ENCODE measurements at regions not wholly inside any gene's neighbourhood (a gene's known extent, or its start where the extent isn't known, plus 50 kb on each side); places are given as distances from the start of the nearest gene placed in this dataset.

DNA sequence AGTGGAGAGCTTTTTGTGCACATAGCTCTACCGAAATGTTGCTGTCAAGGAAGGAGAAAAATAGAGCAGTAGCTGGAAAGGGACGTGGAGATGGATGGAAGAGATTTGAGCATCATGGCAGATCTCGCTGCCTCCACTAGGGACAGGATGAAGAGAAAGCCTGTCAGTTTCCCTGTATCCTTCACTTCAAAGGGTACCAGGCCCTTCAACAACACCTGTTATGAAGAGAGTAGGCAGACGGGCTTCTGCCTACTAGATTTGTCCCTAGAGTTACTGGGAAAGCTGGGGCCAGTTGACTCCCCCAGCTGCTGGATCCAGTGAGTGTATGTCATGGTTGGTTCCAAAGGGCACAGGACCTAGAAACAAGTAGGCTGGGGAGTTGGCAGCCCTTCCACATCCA lies 150.8 kb downstream of the TLE3 start:
- DNase-seq (no peak), FAIRE-seq (no peak)
- H3K4me3 ChIP-seq (ENCODE audit: low read depth in 1 of 3, low read length in 3 of 3), result no peak overlapping the region
- no peaks in the 10 kb centered on the region for H3K9me3 ChIP-seq (ENCODE audit: control insufficient read depth in 2 of 2, insufficient read depth in 1 of 2, low read depth in 1 of 2, low read length in 1 of 2)
- H3K4me1 ChIP-seq (ENCODE audit: control insufficient read depth in 3 of 3, insufficient read depth in 2 of 3, low read depth in 1 of 3, low read length in 2 of 3), result no peaks in the 10 kb centered on the region
- no peak overlapping the region for H3K27ac ChIP-seq (ENCODE audit: low read depth in 1 of 3, low read length in 2 of 3)
- no peaks in the 10 kb centered on the region for H3K36me3 ChIP-seq (ENCODE audit: control insufficient read depth in 3 of 3, insufficient read depth in 2 of 3, low read depth in 1 of 3, low read length in 3 of 3)
- WGBS, 3 donors, result 90 to 92% (median 91%) methylated on average over 4 of the region's 4 CpGs
- peaks cover 0 to 5% (median 0%) of the 10 kb centered on the region in 3 donors for H3K27me3 ChIP-seq (ENCODE audit: control insufficient read depth in 3 of 3, insufficient read depth in 3 of 3, low read length in 3 of 3)

DNA sequence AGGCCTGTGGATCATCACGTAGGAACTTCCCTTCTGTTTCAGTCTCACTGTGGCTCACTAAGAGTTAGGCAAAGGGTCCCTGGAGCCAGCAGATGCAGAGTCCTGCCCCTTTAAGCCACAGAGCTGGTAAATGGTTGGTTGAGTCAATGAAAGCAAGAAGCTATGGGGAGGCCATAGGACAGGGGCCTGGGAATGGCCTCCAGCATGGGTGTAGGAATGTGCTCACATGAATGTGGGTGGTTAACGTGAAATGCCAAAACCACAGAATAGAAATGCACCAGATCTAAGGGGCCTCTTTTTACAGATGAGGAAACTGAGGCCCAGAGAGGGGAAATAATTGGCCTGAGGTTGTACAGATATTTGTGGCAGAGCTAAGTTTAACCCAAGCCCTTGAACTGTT lies 150.3 kb downstream of the TLE3 start:
- Histone ChIP-seq H3K4me3 (ENCODE audit: low read depth in 1 of 3, low read length in 3 of 3) (no peak overlapping the region), H3K27me3 (ENCODE audit: control insufficient read depth in 3 of 3, insufficient read depth in 3 of 3, low read length in 3 of 3) (peaks cover 0 to 5% (median 0%) of the 10 kb centered on the region in 3 donors), H3K9me3 (ENCODE audit: control insufficient read depth in 2 of 2, insufficient read depth in 1 of 2, low read depth in 1 of 2, low read length in 1 of 2) (no peaks in the 10 kb centered on the region), H3K36me3 (ENCODE audit: control insufficient read depth in 3 of 3, insufficient read depth in 2 of 3, low read depth in 1 of 3, low read length in 3 of 3) (no peaks in the 10 kb centered on the region), H3K4me1 (ENCODE audit: control insufficient read depth in 3 of 3, insufficient read depth in 2 of 3, low read depth in 1 of 3, low read length in 2 of 3) (no peaks in the 10 kb centered on the region), H3K27ac (ENCODE audit: low read depth in 1 of 3, low read length in 2 of 3) (no peak overlapping the region)
- FAIRE-seq, result no peak
- whole genome bisulfite sequencing, 3 donors, result 87 to 96% (median 92%) methylated on average over 2 of the region's 2 CpGs
- no peak for DNase-seq

DNA sequence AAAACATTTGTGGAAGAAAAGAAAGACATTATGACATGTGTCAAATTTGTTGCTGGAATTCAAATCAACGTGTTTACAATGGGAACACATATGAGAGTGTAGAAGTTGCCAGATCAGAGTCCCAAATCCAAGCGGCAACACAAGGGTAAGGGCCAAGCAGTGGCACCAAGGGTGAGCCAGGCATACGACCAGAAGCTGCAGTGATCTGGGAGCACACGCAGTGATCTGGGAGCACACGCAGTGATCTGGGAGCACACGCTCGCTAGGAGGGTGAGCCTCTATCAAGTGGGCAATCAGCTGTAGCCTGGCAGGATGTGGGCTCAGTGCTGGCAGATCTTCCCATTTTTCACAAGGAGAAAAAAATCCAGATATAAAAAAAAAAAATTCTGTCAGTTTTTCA lies 148.2 kb downstream of the TLE3 start:
- Histone ChIP-seq H3K9me3 (ENCODE audit: control insufficient read depth in 2 of 2, insufficient read depth in 1 of 2, low read depth in 1 of 2, low read length in 1 of 2) (no peaks in the 10 kb centered on the region), H3K4me3 (ENCODE audit: low read depth in 1 of 3, low read length in 3 of 3) (no peak overlapping the region), H3K4me1 (ENCODE audit: control insufficient read depth in 3 of 3, insufficient read depth in 2 of 3, low read depth in 1 of 3, low read length in 2 of 3) (no peaks in the 10 kb centered on the region), H3K27ac (ENCODE audit: low read depth in 1 of 3, low read length in 2 of 3) (no peak overlapping the region), H3K36me3 (ENCODE audit: control insufficient read depth in 3 of 3, insufficient read depth in 2 of 3, low read depth in 1 of 3, low read length in 3 of 3) (no peaks in the 10 kb centered on the region), H3K27me3 (ENCODE audit: control insufficient read depth in 3 of 3, insufficient read depth in 3 of 3, low read length in 3 of 3) (peaks cover 0 to 3% (median 0%) of the 10 kb centered on the region in 3 donors)
- DNase-seq, result no peak
- WGBS, 3 donors, result 81 to 85% (median 82%) methylated on average over 7 of the region's 7 CpGs
- FAIRE-seq, result no peak

DNA sequence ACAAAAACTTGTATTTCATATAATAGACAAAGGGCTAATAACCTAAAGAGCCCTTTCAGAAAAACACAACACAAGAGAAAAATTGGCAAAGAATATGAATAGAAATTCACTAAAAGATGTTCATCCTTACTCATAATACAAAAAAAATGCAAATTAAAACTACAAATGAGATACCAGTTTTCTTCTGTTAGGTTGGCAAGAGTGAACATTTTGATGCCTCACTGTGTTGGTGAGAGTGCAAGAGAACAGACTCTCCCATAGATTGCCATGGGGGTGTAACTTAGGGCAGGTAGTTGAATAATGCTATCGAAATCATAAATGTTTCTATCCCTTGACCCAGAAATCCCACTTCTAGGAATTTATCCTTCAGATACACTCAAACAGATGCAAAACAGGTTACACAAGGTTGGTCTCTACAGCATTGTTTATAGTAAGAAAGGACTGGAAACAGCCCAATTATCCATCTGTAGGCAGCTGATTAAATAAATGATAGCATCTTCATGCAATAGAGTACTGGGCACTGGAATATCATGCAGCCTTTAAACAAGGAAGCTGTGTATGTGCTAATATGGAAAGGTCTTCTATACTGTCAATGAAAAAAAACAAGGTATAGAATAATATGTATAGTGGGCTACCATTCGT lies 146.3 kb downstream of the TLE3 start:
- Histone ChIP-seq H3K27me3 (ENCODE audit: control insufficient read depth in 3 of 3, insufficient read depth in 3 of 3, low read length in 3 of 3) (peaks cover 0 to 3% (median 0%) of the 10 kb centered on the region in 3 donors), H3K36me3 (ENCODE audit: control insufficient read depth in 3 of 3, insufficient read depth in 2 of 3, low read depth in 1 of 3, low read length in 3 of 3) (no peaks in the 10 kb centered on the region), H3K27ac (ENCODE audit: low read depth in 1 of 3, low read length in 2 of 3) (no peak overlapping the region), H3K4me1 (ENCODE audit: control insufficient read depth in 3 of 3, insufficient read depth in 2 of 3, low read depth in 1 of 3, low read length in 2 of 3) (no peaks in the 10 kb centered on the region), H3K9me3 (ENCODE audit: control insufficient read depth in 2 of 2, insufficient read depth in 1 of 2, low read depth in 1 of 2, low read length in 1 of 2) (no peaks in the 10 kb centered on the region), H3K4me3 (ENCODE audit: low read depth in 1 of 3, low read length in 3 of 3) (no peak overlapping the region)
- WGBS, 3 donors, result 78 to 81% (median 79%) methylated on average over 2 of the region's 2 CpGs
- FAIRE-seq (peak; percentile 47), DNase-seq (no peak)

DNA sequence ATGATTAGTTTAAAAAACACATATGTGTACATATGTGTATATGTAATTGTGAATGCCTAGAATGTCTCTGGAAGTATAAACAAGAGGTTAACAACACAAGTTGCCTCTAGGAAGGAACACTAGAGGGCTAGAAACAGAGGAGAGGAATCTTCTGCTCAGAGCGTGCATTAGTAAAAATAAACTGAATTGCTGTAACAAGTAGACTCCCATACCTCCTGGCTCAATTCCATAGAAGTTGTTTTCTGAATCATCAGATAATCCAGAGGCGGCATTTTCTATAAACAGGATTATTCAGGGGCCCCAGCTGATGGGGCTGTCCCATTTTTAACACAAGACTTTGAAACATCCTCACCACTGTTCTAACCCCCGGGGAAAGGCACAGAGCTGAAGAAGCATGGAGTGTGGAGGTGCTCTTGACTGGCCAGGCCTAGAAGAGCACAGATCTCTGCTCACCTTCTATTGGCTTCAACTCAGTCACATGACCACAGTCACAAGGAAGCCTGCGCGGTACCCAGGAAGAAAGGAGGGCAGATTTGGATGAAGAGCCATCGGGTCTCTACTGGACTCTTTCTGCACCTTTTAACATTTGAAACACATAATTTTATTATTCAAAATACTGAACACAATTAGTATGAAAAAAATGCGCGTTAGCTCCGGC lies 145.7 kb downstream of the TLE3 start:
- Histone ChIP-seq H3K4me3 (ENCODE audit: low read depth in 1 of 3, low read length in 3 of 3) (no peak overlapping the region), H3K27me3 (ENCODE audit: control insufficient read depth in 3 of 3, insufficient read depth in 3 of 3, low read length in 3 of 3) (no peaks in the 10 kb centered on the region), H3K36me3 (ENCODE audit: control insufficient read depth in 3 of 3, insufficient read depth in 2 of 3, low read depth in 1 of 3, low read length in 3 of 3) (no peaks in the 10 kb centered on the region), H3K27ac (ENCODE audit: low read depth in 1 of 3, low read length in 2 of 3) (no peak overlapping the region), H3K4me1 (ENCODE audit: control insufficient read depth in 3 of 3, insufficient read depth in 2 of 3, low read depth in 1 of 3, low read length in 2 of 3) (no peaks in the 10 kb centered on the region), H3K9me3 (ENCODE audit: control insufficient read depth in 2 of 2, insufficient read depth in 1 of 2, low read depth in 1 of 2, low read length in 1 of 2) (no peaks in the 10 kb centered on the region)
- DNase-seq (no peak), FAIRE-seq (no peak)
- 84 to 86% (median 85%) methylated on average over 9 of the region's 9 CpGs for WGBS, 3 donors

DNA sequence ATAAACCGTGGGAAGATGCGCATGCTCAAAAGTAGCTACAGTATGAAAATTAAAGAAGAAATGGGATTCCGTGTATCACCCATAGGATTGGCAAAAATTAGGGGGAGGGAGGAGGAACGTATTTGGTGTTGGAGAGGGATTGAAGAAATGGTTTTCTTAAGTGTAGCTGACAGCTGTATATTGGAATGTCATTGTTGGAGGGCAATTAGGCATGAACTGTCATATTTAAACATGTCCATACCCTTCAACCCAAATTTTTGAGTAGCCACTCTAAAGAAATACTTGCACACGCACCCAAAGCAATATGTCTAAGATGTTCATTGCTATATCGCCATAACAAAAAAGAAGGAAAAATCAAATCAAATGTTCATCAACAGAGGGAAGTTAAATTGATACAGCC lies 144.7 kb downstream of the TLE3 start:
- no peaks in the 10 kb centered on the region for H3K4me1 ChIP-seq (ENCODE audit: control insufficient read depth in 3 of 3, insufficient read depth in 2 of 3, low read depth in 1 of 3, low read length in 2 of 3)

DNA sequence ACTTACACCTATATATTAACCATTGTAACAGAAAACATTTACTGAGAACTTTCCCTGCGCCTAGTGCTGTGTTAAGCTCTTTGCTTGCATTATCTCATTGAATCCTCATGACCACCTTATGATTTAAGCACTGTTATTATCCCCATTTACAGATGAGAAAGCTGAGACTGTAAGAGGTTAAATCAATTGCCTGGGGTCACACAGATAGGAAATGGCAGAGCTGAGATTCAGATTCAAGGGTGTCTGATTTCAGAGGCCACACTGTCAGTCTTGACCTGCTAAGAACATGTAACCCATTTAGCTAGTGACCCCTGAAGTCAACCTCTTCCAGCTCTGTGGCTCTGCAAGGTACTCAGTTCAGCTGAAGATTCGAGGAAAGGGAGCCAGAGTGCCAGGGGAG lies 143.9 kb downstream of the TLE3 start:
- H3K36me3 ChIP-seq (ENCODE audit: control insufficient read depth in 3 of 3, insufficient read depth in 2 of 3, low read depth in 1 of 3, low read length in 3 of 3), result no peaks in the 10 kb centered on the region
- FAIRE-seq (no peak), DNase-seq (no peak)
- no peaks in the 10 kb centered on the region for H3K27me3 ChIP-seq (ENCODE audit: control insufficient read depth in 3 of 3, insufficient read depth in 3 of 3, low read length in 3 of 3)
- no peak overlapping the region for H3K4me3 ChIP-seq (ENCODE audit: low read depth in 1 of 3, low read length in 3 of 3)
- H3K9me3 ChIP-seq (ENCODE audit: control insufficient read depth in 2 of 2, insufficient read depth in 1 of 2, low read depth in 1 of 2, low read length in 1 of 2), result no peaks in the 10 kb centered on the region
- WGBS, 3 donors, result 77 to 86% (median 83%) methylated on average over 2 of the region's 2 CpGs
- no peaks in the 10 kb centered on the region for H3K4me1 ChIP-seq (ENCODE audit: control insufficient read depth in 3 of 3, insufficient read depth in 2 of 3, low read depth in 1 of 3, low read length in 2 of 3)
- H3K27ac ChIP-seq (ENCODE audit: low read depth in 1 of 3, low read length in 2 of 3), result no peak overlapping the region

More for the DNA sequence above, 144.7 kb downstream of the TLE3 start:
- FAIRE-seq (no peak), DNase-seq (no peak)
- WGBS, 3 donors, result 88 to 92% (median 90%) methylated on average over 6 of the region's 6 CpGs
- H3K36me3 ChIP-seq (ENCODE audit: control insufficient read depth in 3 of 3, insufficient read depth in 2 of 3, low read depth in 1 of 3, low read length in 3 of 3), result no peaks in the 10 kb centered on the region
- no peaks in the 10 kb centered on the region for H3K9me3 ChIP-seq (ENCODE audit: control insufficient read depth in 2 of 2, insufficient read depth in 1 of 2, low read depth in 1 of 2, low read length in 1 of 2)
- H3K4me3 ChIP-seq (ENCODE audit: low read depth in 1 of 3, low read length in 3 of 3), result no peak overlapping the region
- no peaks in the 10 kb centered on the region for H3K27me3 ChIP-seq (ENCODE audit: control insufficient read depth in 3 of 3, insufficient read depth in 3 of 3, low read length in 3 of 3)
- H3K27ac ChIP-seq (ENCODE audit: low read depth in 1 of 3, low read length in 2 of 3), result no peak overlapping the region

DNA sequence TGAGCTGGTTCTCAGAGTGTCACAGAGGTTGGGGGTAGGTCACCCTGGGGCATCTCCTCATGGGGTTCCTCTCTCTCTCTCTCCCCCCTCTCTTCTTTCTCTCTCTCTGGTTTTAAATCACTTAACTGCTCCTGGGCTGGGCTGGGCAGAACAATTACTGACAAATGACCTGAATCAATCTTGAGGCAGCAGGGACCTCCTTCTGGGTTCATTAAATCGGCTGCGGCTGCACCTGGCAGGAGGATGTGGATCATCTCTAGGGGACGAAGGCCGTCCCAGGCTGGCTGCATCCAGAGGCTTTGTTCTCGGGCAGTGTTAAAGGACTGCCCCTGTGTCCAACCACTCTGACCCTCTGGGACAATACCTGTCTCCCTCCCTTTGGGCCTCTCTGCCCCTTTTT lies 143.1 kb downstream of the TLE3 start:
- H3K4me1 ChIP-seq (ENCODE audit: control insufficient read depth in 3 of 3, insufficient read depth in 2 of 3, low read depth in 1 of 3, low read length in 2 of 3), result no peaks in the 10 kb centered on the region
- no peak overlapping the region for H3K4me3 ChIP-seq (ENCODE audit: low read depth in 1 of 3, low read length in 3 of 3)
- no peaks in the 10 kb centered on the region for H3K9me3 ChIP-seq (ENCODE audit: control insufficient read depth in 2 of 2, insufficient read depth in 1 of 2, low read depth in 1 of 2, low read length in 1 of 2)
- H3K36me3 ChIP-seq (ENCODE audit: control insufficient read depth in 3 of 3, insufficient read depth in 2 of 3, low read depth in 1 of 3, low read length in 3 of 3), result no peaks in the 10 kb centered on the region
- no peak overlapping the region for H3K27ac ChIP-seq (ENCODE audit: low read depth in 1 of 3, low read length in 2 of 3)
- no peaks in the 10 kb centered on the region for H3K27me3 ChIP-seq (ENCODE audit: control insufficient read depth in 3 of 3, insufficient read depth in 3 of 3, low read length in 3 of 3)
- DNase-seq (no peak), FAIRE-seq (no peak)
- 44 to 72% (median 51%) methylated on average over 5 of the region's 5 CpGs for WGBS, 3 donors

Measured in small intestine (tissue), 7 donors.